HCEC 1CT (cell line): ENCODE measurements at regions not wholly inside any gene's neighbourhood (a gene's known extent, or its start where the extent isn't known, plus 50 kb on each side); places are given as distances from the start of the nearest gene placed in this dataset.
A peak's percentile ranks its signal among the peaks of the same experiment; 100 is the strongest.
"Not testable (repeated sequence)": the region's sequence is repeated elsewhere in the genome, so short reads cannot be mapped to it uniquely, and the experiment has no call there.

ENCODE experiments used
- DNase-seq: peaks from one replicate; pipeline ENCODE4 v3.0.0-alpha.2; 2017

DNA sequence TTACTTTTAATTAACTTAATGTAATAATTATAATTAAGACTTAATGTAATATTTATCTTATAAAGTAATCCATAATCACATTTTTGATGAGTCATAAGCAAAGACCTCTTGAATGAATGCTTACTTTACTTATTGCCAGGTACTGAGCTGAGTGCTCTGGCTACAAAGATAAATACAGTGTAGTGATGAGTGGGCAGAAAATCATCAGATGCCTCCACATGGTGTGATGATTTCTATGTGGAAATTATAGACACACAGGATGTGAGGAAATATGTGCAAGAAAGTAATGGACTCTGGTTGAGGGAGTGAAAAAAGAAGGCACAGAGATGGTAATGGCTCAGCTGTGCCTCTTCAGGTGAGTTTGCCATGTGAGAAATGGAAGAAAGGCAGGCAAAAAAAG lies 422.6 kb upstream of the CD180 start:
- DNase-seq = peak; percentile 22

DNA sequence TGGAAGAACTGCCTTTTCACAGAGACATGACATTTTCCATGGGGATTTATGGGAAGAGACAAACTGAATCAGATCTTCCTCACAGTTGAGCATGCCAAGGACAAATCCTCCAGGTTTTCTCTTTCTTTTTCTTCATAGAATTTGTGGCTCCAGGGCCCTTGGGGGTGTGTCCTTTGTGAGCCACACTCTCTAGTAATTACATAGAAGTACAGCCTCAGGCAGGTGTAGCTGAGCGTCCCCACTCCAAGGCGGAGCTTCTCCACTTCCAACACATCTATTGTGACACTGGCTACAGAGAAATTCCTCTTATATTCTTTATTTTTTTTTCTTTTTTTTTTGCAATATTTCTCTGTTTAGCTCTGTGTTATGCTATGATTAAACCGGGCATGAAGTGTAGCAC lies 420.5 kb upstream of the CD180 start:
- no peak for DNase-seq

DNA sequence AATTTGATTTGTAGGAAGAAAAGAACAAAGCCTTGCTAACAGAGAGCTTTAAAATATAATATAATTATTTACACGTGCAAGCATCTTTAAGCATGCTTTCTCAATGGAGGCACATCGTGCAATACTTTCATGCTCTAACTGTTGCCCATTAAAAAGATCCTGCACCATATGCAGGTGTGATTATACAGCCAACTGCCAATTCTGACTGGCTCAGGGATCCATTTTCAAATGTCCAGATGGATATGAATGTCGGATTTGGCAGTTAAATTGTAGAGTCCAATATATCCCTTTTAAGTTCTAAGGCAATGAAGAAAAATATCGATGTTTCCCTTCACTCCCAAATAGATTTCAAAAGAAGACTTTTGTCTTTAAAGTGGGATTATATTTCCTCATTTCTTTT lies 416.4 kb upstream of the CD180 start:
- DNase-seq = no peak

DNA sequence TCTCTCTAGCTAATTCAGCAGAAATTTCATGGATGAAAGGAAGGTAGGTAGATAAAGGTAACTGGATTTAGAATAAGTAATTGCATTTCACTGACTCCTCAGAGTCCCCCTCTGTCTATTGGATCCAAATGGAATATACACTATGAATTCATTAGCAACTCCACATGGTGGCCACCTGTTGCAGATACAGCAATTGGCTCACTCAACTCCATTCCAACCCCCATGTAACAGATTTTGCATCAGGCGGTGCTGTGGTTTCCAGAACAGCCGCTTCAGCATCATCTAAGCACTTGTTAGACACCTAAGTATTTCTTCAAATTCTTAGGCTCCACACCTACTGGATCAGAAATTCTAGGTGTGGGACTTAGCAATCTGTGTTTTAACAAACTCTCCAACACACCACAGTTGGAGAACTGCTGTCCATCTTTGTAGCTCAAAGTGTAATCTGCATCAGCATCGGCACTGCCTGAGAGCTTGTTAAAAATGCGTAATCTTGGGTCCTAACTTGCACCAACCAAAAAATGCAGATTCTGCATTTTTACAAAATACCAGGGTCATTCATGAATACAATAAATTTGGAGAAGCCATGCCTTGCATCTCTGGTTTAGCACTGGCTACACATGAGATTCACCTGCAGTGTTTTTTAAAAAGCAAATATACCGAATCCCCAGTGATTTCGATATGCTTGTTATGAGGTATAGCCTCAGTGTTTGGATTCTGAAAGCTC lies 413.8 kb upstream of the CD180 start:
- no peak for DNase-seq

DNA sequence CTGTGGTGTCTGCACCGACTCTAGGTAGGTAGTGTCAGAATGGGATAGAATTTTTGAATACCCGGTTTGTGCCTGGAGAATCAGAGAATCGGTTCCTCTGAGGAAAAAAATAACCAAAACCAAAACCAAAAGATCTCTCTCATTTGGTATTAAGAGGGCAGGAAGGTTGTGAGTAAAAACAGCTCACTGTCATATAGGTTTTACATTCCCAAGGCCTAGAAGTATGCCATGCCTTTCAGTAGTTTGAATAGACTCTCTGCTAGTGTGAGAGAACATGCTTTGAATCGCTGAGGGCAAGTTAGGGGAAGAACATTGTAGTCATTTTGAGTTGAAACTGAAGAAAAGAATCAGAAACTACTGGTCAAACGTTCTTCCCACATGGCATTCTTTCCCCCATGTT lies 411.4 kb upstream of the CD180 start:
- no peak for DNase-seq

DNA sequence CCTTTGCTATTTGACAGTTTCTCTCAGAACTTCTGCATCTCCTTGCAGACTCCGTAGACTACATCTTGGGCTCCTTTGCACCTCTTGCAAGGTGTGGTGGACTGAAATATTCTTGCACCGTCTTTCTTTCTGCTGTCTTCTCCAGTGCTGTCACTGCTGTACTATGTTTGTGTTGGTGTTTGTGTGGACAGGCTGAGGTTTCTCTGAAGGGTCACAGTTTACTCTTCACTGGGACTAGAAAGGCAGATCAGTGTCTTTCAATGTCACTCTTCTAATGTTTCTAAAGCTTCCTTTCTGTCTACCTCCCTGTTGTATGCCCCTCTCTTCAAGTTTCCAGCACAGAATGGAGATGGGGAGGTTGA lies 410.0 kb upstream of the CD180 start:
- no peak for DNase-seq

DNA sequence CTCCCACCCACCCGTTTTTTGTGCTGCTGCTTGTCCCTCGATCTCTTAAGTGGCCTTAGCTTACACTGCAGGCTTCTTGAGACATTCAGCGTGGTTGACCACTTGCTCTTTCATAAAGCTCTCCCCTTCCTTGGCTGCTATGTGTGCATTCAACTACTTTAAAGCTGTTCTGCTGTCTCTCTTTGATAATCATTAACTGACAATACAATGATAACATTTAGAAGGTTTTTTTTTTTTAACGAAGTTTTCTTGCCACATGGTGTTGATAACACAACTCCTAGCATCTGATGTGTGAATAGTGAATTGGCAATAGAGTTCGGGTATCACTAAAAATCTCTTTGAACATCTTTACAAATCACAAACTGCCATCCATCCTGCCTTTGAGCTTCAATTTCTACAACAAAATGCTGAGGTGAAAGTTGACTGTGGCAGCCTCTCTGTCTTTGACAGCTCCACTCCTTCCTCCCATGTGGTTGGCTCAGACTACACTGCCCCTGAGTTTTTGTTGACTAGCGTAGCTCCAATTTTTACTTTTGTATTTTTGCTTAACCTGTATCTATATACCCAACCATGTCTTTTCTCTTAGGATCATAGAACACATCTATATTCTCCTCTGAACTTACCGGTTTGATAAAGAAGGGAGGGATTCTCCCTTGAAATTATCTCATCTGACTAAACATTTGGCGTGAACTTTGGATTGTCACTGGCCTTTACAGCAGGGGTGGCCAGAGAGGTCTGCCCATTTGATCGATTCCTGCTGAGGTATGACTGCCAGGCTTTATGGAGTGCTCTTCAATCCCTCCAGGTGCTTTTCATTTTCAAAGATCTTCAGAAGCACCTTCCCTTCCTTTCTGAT lies 409.4 kb upstream of the CD180 start:
- DNase-seq = no peak

DNA sequence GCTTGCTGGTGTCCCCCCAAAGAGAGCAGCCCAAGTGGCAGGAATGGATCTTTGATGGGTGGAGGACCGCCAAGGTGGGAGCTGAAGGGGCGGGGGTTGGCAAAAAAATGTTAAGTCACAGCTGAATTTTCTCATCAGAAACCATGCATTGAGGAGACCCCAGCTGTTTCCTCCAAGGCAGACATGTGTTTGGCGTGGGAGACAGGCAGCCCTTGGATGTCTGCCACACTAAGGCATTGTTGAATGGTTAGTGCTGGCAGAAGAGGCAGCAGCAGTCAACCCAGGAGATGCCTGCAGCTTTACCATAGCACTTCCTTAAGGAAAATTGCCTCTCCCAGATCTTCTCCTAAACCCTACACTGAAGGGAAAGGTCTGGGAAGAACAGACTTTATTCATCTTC lies 394.9 kb upstream of the CD180 start:
- no peak for DNase-seq

DNA sequence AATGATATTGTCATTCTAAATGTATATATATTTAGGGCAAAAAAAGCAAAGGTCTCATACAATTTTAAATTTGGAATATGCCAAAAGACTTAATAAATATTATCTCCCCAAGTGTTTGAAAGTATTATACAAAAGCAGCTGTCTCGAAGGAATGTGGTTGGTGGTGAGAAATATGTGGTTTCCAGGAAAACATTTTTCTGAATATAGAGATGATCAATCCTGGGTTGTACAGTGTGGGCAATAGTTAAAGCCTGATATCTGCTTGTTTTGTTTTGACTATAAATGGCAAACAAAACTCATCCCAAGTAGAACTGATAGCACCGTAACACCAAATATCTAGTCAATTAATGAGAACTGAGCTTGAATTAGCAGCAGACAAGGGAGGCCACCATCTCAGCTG lies 391.8 kb upstream of the CD180 start:
- DNase-seq = no peak

DNA sequence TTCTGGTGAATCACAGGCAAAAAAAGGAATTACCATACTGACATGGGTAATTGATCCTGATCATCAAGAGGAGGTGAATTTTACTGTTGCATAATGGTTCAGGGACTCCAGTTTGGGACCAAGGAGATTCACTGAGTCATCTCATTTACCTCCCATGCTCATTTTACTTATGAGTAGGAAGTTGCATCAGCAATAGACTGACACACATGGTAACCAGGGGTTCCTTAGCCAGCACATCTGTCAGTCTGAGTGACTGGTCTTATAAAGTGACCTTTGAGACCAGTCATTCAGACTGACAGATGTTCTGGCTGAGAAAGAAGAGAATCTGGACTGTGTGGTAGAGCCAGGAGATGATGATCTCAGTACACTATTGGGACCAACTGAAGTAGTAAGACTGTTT lies 384.6 kb upstream of the CD180 start:
- DNase-seq = peak; percentile 83

DNA sequence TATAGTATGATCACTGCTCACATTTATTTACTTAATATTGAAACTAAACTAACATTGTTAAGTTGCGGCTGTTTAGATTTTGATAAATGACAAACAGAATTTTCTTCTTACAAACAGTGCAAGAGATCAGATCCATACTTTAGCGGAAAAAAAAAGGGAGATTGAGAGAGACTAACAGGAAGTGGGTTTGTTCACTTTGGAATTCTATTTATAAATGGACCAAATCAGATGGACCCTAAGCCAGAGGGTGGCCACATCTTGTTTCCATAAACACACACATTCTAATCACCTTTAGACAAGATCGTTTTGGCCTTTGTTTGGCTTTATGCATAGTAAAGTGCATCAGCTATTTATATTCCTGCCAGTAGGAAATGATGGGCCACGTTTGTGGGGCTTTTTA lies 381.4 kb upstream of the CD180 start:
- peak; percentile 41 for DNase-seq

DNA sequence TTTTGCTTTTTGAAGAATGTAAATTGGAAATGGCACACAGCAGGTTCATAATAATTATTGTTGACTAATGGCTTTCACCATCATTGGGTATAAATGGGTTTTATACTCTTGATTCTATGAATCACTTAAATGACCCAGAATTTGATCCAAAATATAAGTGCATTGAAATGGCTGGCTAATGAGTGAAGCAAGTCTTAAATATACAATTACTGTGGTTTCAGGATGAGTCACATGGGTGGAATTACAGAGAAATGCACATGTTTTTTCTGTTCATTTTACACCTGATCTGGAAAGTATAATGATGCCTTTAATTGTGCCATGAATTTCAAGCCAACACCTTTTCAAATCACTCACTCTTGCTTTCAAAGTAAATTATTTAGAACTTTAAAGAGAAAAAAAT lies 380.8 kb upstream of the CD180 start:
- DNase-seq = peak; percentile 86

DNA sequence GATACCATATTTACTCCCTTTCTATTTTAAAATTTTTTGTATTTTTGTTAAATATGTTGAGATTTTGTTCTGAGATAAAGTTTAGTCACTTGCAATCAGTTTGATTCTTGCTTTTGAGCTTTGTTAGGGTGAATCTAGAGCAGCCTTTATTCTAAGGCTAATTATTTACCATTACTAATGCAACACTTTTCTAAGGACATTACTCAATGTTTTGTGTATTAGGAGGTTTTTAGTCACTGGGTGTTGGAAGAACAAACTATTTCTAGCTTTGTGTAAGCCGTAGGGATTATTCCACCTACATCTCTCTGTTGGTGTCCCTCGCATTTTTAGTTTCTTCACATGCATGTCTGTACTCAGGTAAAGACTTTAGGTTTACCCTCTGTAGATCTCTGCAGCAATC lies 379.5 kb upstream of the CD180 start:
- DNase-seq = no peak

DNA sequence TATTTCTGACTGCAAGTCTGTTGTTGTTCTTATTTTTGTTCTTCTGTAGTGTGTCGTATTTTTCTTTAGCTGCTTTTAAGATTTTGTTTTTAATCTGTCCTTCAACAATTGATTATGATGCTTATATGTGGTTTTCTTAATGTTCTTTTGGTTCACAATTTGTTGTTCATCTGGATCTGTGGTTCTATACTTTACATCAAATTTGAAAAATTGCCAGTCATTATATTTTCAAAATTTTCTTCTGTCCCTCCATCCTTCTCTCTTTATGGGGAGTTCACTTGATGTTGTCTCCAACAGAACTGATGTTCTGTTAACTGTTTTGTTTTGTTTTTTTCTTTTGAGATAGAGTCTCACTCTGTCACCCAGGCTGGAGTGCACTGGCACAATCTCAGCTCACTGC lies 378.5 kb upstream of the CD180 start:
- DNase-seq = no peak

DNA sequence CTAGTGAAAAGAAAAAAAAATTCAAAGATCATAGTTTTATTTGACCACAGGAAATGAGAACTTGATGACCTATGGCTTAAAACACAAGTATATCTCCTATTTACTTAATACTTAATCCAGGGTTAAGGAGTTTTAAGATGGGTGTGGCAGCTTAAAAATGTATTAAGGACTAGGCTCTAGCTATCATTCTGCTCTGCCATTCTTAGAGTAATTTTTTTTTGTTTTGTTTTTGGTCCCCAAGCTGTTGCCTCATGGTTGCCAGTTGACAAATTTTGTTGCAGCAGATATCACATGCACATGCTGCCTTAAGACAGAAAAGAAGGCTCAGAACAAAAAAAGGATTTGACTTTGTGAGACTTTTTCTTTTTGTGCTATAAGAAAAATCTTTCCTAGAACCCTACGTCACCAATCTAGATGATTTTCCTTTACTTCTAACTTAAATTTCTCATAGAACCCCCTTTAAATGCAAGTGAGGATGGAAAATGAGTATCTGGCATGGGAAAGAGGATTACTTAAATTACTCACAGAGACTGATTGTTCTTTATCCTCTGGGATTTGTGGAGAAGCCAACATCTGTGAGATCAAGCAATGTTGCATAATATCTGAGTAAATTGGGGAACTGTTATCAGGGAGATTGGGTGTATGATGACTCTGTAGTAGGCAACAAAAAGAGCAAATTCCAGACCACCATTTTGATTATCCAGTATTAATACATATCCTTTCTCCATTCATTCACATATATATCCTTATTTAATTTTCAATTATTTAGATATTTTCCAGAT lies 364.7 kb upstream of the CD180 start:
- DNase-seq = peak; percentile 25

DNA sequence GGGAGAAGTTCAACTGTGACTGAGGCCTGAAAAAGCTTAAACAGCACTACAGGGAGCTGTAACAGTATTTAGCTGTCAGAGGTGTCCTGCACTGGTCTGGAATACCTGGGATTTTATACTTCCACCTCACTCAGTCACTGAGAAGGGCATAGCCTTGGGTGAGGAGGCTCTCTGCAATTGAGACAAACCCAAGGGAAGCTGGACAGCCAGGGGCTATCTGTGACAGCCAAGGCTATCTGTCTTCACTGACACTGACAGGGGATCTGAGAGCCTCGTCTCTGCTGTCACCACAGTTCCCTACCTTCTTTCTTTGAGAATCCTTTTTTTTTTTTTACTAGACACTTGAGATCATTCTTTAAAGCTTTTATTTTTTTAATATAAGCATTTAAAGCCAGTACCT lies 356.2 kb upstream of the CD180 start:
- DNase-seq = no peak

DNA sequence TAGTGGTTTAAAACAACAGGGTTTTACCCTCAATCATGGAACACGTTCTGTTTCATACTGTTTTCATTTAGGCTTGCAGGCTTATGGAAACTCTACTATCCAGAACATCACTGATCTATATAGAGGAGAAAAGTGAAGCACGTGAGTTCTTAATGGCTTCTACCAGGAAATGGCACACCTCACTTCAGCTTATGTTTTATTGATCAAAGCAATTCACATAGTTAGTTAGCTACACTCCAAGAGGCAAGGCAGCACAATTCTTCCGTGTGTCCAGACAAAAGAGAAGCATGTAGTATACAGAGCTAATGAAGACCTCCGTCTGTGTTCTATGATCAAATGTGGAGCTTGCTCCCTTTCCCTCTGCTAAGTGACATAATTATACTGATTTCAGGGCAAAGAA lies 353.3 kb upstream of the CD180 start:
- DNase-seq = no peak

DNA sequence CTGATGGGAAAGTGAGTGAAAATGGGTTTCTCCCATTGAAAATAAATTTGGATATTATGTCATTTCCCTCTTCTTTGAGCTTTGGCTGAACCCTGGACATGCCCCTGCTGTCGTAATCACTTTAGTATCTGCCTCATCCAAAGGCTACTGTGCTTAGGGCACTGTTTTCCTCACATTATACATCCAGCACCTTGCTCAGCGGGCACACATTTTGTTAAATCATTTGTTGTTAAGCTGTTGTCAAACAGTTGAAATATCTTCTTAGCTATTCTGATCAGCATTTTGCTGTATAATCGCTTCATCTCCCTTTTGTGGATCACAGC lies 352.7 kb upstream of the CD180 start:
- DNase-seq = peak; percentile 25

DNA sequence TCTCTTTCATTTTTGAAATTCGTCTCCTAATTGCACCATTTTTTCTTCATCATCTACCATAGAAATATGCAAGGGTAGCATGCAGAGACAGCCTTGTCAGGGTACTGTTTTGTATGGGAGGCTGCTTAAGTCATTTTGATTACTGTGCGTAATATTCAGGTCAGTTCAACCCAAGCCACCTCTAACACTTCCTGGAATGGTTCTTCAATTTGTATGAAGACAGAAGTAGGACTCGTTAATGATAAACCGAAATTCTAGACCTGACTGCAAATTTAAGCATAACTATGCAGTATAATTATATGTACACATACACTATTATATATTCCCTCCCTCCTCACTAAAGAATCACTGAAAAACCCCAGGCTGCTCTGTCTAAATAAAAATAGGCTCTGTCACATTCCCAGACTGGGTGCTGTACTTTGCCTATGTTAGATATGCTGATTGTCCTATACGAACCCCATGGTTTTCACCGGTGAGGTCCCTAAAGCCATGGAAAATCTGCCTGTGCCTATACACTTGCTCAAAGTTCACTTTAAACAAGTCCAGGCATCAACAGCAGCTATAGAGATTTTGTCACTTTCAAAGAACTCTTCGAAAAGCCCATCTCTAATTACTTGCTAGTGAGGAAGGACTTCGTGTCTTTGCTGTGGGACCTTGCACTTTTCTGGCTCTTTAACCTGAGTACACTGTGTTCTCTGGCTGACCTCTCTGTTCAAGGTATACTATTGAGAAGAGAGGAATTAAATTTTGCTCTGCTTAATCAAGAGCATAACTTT lies 352.1 kb upstream of the CD180 start:
- no peak for DNase-seq

DNA sequence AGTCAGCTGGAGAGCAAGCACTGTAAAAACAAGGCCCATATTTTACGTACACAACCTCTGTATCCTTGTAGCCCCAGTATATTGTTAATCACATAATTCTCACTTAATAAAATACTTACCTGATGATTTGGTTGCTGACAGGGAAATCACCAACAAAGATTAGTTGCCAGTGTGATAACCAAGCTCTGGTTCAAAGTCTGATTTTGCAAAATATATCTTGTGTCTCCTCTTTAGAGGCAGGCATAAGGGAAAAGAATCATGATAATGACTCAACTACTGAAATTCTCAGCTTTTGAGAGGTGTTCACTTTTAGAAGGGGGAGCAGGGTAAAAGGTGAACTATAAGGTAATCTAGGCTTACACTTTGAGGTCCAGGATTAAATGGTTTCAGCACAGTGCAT lies 351.1 kb upstream of the CD180 start:
- DNase-seq = no peak

DNA sequence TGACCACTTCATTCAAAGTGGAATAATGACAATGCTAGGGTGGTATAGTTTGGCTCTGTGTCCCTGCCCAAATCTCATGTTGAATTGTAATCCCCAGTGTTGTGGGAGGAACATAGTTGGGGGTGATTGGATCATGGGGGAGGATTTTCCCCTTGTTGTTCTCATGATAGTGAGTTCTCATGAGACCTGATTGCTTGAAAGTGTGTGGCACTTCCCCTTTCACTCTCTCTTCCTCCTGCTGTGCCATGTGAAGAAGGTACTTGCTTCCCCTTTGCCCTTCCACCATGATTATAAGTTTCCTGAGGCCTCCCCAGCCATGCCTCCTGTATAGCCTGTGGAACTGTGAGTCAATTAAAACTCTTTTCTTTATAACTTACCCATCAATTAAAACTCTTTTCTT lies 348.3 kb upstream of the CD180 start:
- not testable (repeated sequence) for DNase-seq

DNA sequence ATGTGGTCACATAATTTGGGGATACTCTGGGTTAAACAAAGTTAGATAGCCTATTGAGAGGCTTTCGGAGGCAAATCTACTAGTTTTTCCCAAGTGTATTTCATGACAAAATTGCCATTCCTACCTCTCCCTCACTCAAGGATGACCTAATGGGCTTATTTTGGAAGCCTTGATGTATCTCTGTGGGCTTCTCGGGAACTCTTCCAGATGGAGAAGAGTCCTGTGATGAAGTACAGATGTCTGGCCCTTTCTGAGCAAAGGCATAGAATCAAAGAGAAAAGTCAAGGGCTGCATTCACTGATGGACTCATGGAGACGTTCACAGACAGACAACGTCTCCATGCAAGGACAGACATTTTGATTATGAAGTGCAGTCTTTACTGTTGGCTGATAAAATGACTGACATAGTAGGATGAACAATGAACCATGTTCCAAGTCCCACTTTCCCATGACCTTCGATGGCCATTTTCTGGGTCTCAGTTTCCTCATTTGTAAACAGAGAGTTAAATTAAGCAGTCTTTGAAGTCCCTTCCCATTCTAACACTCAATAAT lies 347.2 kb upstream of the CD180 start:
- DNase-seq = no peak

DNA sequence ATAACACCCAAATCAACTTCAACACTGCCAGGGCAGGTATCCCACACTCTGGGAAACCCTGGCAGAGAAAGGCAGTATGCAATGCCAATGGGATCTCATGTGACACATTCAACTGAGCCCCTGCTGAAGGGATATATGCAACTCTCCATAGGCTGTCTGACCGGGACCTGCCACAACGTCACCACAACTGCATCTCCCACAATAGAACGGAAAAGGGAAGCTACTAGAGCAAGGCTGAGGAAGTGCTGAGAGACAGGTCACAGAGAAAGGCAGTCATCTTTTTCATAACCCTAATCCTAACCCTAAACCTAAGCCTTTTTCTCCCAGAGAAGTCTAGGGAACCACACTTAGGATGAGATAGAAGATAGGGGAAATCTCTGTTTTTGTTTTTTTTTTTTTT lies 345.9 kb upstream of the CD180 start:
- no peak for DNase-seq
